Ishikawa (cell line): ENCODE measurements at regions not wholly inside any gene's neighbourhood (a gene's known extent, or its start where the extent isn't known, plus 50 kb on each side); places are given as distances from the start of the nearest gene placed in this dataset.

Experiments used
- CEBPB ChIP-seq: IDR thresholded peaks from 2 replicates; pipeline ENCODE4 v1.6.1; 2012
- CREB1 ChIP-seq: IDR thresholded peaks from 2 replicates; pipeline ENCODE4 v1.6.1; 2012; ENCODE audit warnings: low read depth
- EGR1 ChIP-seq: IDR thresholded peaks from 2 replicates; pipeline ENCODE4 v1.6.1; 2012
- EP300 ChIP-seq: IDR thresholded peaks from 2 replicates; pipeline ENCODE4 v1.6.1; 2012; ENCODE audit warnings: borderline replicate concordance
- FOXM1 ChIP-seq: IDR thresholded peaks from 2 replicates; pipeline ENCODE4 v1.6.1; 2012; ENCODE audit warnings: low read depth, borderline replicate concordance
- MAX ChIP-seq: IDR thresholded peaks from 2 replicates; pipeline ENCODE4 v1.6.1; 2012
- NFIC ChIP-seq: IDR thresholded peaks from 2 replicates; pipeline ENCODE4 v1.6.1; 2012
- RAD21 ChIP-seq: IDR thresholded peaks from 2 replicates; pipeline ENCODE4 v1.6.1; 2012; ENCODE audit warnings: low read depth
- TCF12 ChIP-seq: IDR thresholded peaks from 2 replicates; pipeline ENCODE4 v1.6.1; 2012; ENCODE audit warnings: low read depth
- TEAD4 ChIP-seq: IDR thresholded peaks from 2 replicates; pipeline ENCODE4 v1.6.1; 2012
- YY1 ChIP-seq: IDR thresholded peaks from 2 replicates; pipeline ENCODE4 v1.6.1; 2012; ENCODE audit warnings: low read depth
- ZBTB7A ChIP-seq: IDR thresholded peaks from 2 replicates; pipeline ENCODE4 v1.6.1; 2012; ENCODE audit warnings: low read depth
- TF ChIP-seq, protein P1 (sequence below): IDR thresholded peaks from 2 replicates; pipeline ENCODE4 v1.6.1; 2012; ENCODE audit warnings: low read depth, mild to moderate bottlenecking
- TF ChIP-seq, protein P2 (sequence below): IDR thresholded peaks from 2 replicates; pipeline ENCODE4 v1.6.1; 2012

- TF ChIP-seq, protein P1, sequence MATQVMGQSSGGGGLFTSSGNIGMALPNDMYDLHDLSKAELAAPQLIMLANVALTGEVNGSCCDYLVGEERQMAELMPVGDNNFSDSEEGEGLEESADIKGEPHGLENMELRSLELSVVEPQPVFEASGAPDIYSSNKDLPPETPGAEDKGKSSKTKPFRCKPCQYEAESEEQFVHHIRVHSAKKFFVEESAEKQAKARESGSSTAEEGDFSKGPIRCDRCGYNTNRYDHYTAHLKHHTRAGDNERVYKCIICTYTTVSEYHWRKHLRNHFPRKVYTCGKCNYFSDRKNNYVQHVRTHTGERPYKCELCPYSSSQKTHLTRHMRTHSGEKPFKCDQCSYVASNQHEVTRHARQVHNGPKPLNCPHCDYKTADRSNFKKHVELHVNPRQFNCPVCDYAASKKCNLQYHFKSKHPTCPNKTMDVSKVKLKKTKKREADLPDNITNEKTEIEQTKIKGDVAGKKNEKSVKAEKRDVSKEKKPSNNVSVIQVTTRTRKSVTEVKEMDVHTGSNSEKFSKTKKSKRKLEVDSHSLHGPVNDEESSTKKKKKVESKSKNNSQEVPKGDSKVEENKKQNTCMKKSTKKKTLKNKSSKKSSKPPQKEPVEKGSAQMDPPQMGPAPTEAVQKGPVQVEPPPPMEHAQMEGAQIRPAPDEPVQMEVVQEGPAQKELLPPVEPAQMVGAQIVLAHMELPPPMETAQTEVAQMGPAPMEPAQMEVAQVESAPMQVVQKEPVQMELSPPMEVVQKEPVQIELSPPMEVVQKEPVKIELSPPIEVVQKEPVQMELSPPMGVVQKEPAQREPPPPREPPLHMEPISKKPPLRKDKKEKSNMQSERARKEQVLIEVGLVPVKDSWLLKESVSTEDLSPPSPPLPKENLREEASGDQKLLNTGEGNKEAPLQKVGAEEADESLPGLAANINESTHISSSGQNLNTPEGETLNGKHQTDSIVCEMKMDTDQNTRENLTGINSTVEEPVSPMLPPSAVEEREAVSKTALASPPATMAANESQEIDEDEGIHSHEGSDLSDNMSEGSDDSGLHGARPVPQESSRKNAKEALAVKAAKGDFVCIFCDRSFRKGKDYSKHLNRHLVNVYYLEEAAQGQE, result no peak
- TF ChIP-seq MAX (no peak), TEAD4 (no peak), ZBTB7A (no peak), CEBPB (no peak), NFIC (no peak), RAD21 (no peak), TCF12 (no peak), CREB1 (no peak), EP300 (no peak), YY1 (no peak), EGR1 (no peak)
- TF ChIP-seq, protein P2, sequence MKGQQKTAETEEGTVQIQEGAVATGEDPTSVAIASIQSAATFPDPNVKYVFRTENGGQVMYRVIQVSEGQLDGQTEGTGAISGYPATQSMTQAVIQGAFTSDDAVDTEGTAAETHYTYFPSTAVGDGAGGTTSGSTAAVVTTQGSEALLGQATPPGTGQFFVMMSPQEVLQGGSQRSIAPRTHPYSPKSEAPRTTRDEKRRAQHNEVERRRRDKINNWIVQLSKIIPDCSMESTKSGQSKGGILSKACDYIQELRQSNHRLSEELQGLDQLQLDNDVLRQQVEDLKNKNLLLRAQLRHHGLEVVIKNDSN, result no peak
Measured at GRCh38 chr6:131336596-131336995, 201.3 kb downstream of the AKAP7 start.

GRCh38 chr6:131346896-131347295 lies 211.6 kb downstream of the AKAP7 start:
- peak; percentile 48; the same call in 1 of the 2 replicates for TF ChIP-seq CEBPB

DNA sequence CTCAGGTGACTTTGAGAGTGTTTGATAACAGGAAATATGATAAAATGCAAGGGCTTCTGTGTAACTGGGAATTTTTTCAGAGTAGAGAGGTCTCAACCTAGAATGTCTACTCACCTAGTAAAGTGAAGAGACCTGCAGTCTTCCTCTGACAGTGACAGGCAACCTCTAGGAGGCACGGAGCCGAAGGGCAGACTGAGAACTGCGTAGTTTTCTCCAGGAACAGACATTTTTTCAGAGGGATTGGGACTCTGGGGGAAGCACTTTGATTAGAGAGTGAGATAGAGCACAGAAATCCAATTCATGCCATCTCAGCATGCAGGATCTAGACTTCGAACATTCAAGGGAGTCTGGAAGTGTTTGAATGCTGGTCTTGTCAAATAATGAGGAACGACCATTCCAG lies 213.3 kb downstream of the AKAP7 start:
- TF ChIP-seq TEAD4, result no peak
- no peak for TF ChIP-seq RAD21
- no peak for TF ChIP-seq MAX

- TF ChIP-seq TEAD4 (no peak), TCF12 (no peak), MAX (no peak), RAD21 (no peak), NFIC (no peak), EGR1 (no peak), CREB1 (no peak)
Measured at GRCh38 chr6:131349199-131349598, 213.9 kb downstream of the AKAP7 start.

DNA sequence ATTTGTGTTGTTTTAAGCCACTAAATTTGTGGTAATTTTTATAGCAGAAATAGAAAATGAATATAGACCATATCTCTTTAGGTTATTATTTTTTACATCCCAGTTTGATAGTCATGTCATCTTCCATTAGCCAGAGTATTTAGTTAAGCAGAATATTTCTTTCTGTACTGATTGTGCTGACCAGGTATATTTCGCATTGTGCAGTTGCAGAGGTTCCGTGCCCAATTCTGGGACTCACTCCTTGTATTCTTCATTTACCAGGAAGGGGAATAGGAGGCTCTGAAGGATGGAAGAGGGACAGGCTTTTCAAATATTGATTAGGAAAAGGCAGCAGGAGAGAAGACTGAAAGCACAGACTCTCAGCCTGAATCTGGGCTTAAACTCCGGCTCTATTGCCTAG lies 217.8 kb downstream of the AKAP7 start:
- TF ChIP-seq, protein P2, result no peak
- TF ChIP-seq, protein P1, result no peak
- TF ChIP-seq TEAD4, result no peak
- no peak for TF ChIP-seq CREB1
- TF ChIP-seq RAD21, result no peak
- TF ChIP-seq ZBTB7A, result no peak
- no peak for TF ChIP-seq EP300
- TF ChIP-seq TCF12, result no peak
- TF ChIP-seq FOXM1, result no peak
- TF ChIP-seq CEBPB, result no peak
- no peak for TF ChIP-seq YY1
- no peak for TF ChIP-seq NFIC

GRCh38 chr6:131353876-131354275 lies 218.6 kb downstream of the AKAP7 start:
- no peak for TF ChIP-seq RAD21
- TF ChIP-seq EGR1, result no peak
- TF ChIP-seq CREB1, result no peak
- TF ChIP-seq ZBTB7A, result no peak
- no peak for TF ChIP-seq MAX
- TF ChIP-seq FOXM1, result no peak
- TF ChIP-seq YY1, result no peak
- TF ChIP-seq CEBPB, result no peak
- no peak for TF ChIP-seq TCF12
- no peak for TF ChIP-seq NFIC
- TF ChIP-seq, protein P1, result no peak
